Osteocyte (in vitro differentiated cells): ENCODE measurements at regions not wholly inside any gene's neighbourhood (a gene's known extent, or its start where the extent isn't known, plus 50 kb on each side); places are given as distances from the start of the nearest gene placed in this dataset.

Experiments
- DNase-seq: peaks from one replicate; pipeline ENCODE4 v3.0.0; 2021; ENCODE audit warnings: mixed read lengths; ENCODE audit not compliant: unreplicated experiment; ENCODE audit errors: extremely low spot score
- H3K27ac Mint-ChIP-seq: one replicate; pipeline ENCODE4 v1.8.0; 2021; ENCODE audit warnings: mild to moderate bottlenecking, mixed read lengths; ENCODE audit not compliant: unreplicated experiment
- H3K27me3 Mint-ChIP-seq: one replicate; pipeline ENCODE4 v1.8.0; 2021; ENCODE audit warnings: mixed read lengths; ENCODE audit not compliant: unreplicated experiment
- H3K36me3 Mint-ChIP-seq: one replicate; pipeline ENCODE4 v1.8.0; 2021; ENCODE audit warnings: mixed read lengths; ENCODE audit not compliant: unreplicated experiment
- H3K4me1 Mint-ChIP-seq: one replicate; pipeline ENCODE4 v1.8.0; 2021; ENCODE audit warnings: mixed read lengths; ENCODE audit not compliant: unreplicated experiment
- H3K4me3 Mint-ChIP-seq: one replicate; pipeline ENCODE4 v1.8.0; 2021; ENCODE audit warnings: mild to moderate bottlenecking, moderate library complexity, mixed read lengths; ENCODE audit not compliant: unreplicated experiment
- H3K9me3 Mint-ChIP-seq: one replicate; pipeline ENCODE4 v1.8.0; 2021; ENCODE audit warnings: mixed read lengths; ENCODE audit not compliant: unreplicated experiment
- TF ChIP-seq, protein P1 (sequence below): fragments of 200-600 bp; sonication (generic); IDR thresholded peaks from 2 replicates; pipeline ENCODE4 v1.5.0; 2021; ENCODE audit warnings: antibody characterized with exemption, mild to moderate bottlenecking, moderate library complexity

- TF ChIP-seq, protein P1, sequence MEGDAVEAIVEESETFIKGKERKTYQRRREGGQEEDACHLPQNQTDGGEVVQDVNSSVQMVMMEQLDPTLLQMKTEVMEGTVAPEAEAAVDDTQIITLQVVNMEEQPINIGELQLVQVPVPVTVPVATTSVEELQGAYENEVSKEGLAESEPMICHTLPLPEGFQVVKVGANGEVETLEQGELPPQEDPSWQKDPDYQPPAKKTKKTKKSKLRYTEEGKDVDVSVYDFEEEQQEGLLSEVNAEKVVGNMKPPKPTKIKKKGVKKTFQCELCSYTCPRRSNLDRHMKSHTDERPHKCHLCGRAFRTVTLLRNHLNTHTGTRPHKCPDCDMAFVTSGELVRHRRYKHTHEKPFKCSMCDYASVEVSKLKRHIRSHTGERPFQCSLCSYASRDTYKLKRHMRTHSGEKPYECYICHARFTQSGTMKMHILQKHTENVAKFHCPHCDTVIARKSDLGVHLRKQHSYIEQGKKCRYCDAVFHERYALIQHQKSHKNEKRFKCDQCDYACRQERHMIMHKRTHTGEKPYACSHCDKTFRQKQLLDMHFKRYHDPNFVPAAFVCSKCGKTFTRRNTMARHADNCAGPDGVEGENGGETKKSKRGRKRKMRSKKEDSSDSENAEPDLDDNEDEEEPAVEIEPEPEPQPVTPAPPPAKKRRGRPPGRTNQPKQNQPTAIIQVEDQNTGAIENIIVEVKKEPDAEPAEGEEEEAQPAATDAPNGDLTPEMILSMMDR, result no peak
- Mint-ChIP-seq H3K27ac (no peak overlapping the region), H3K4me1 (no peaks in the 10 kb centered on the region), H3K4me3 (no peak overlapping the region), H3K9me3 (no peaks in the 10 kb centered on the region), H3K36me3 (no peaks in the 10 kb centered on the region), H3K27me3 (no peaks in the 10 kb centered on the region)
- DNase-seq, result no peak
Observed at GRCh38 chr3:168312984-168313383, 217.3 kb upstream of the GOLIM4 start.

DNA sequence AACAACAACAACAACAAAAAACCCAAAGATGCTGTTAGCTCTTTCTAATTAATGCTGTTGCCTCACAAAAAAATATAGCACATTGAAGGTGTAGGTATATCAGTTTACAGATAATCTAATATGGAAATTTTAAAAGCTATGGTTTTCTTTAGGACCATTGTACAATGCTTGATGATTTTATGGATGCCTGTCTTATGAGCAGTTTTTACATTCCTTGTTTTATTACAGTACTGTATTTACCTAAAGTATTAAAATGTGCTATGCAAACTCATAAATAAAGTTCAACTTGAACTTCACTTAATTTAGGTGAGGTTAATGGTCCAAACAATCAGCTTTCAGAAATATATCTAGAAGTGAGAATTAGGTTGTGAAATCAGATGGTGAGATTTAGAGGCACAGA lies 212.2 kb upstream of the GOLIM4 start:
- Mint-ChIP-seq H3K4me1 (no peaks in the 10 kb centered on the region), H3K27ac (no peak overlapping the region), H3K4me3 (no peak overlapping the region)

DNA sequence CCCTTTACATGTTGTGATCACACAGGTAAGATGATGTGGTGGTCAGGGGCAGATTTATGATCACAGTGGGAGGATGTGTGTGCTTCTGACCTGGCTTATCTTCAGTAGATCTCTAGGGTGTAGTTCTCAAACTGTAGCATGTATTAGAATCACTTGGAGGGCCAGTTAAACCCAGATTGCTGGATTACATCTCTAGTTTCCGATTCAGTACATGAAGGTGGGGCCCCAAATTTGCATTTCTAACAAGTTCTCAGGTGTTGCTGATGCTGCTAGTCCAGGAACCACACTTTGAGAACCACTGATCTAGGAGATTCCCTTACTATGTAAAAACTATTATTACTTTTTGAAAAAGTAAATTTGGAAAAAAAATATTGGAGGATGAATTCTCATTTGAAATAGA lies 199.3 kb upstream of the GOLIM4 start:
- H3K4me1 Mint-ChIP-seq, result no peaks in the 10 kb centered on the region
- no peak for DNase-seq
- H3K36me3 Mint-ChIP-seq, result no peaks in the 10 kb centered on the region
- no peak overlapping the region for H3K27ac Mint-ChIP-seq
- no peak overlapping the region for H3K4me3 Mint-ChIP-seq
- H3K27me3 Mint-ChIP-seq, result no peaks in the 10 kb centered on the region
- TF ChIP-seq, protein P1, result no peak
- H3K9me3 Mint-ChIP-seq, result peaks cover 8% of the 10 kb centered on the region

More for the DNA sequence above, 212.2 kb upstream of the GOLIM4 start:
- Mint-ChIP-seq H3K36me3 (no peaks in the 10 kb centered on the region), H3K9me3 (no peaks in the 10 kb centered on the region), H3K27me3 (no peaks in the 10 kb centered on the region)
- no peak for DNase-seq
- TF ChIP-seq, protein P1, result no peak

DNA sequence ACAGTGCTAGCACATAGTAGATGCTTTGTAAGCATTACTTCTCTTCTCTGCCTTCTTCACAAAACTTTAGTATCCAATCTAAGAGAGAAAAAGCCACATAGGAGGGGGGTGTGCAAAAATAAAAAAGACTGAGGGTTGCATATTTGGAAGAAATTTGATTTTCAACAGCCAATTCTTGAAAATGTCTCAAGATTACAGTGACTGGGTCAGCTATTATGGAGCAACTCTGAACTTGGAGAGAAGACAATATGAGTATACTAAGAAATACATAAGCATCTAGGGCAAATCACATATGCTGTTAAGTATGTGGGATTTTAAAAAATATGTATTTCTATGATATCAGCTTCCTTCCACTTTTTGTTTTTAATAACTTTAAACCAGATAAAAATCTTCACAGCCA lies 196.6 kb upstream of the GOLIM4 start:
- Mint-ChIP-seq H3K4me1 (no peaks in the 10 kb centered on the region), H3K9me3 (peaks cover under 1% of the 10 kb centered on the region), H3K36me3 (no peaks in the 10 kb centered on the region), H3K4me3 (no peak overlapping the region), H3K27me3 (no peaks in the 10 kb centered on the region), H3K27ac (no peak overlapping the region)
- DNase-seq, result no peak
- TF ChIP-seq, protein P1, result no peak

GRCh38 chr3:168289471-168290008 lies 193.8 kb upstream of the GOLIM4 start:
- H3K4me1 Mint-ChIP-seq, result no peaks in the 10 kb centered on the region
- no peak overlapping the region for H3K4me3 Mint-ChIP-seq
- H3K9me3 Mint-ChIP-seq, result no peaks in the 10 kb centered on the region
- no peaks in the 10 kb centered on the region for H3K27me3 Mint-ChIP-seq
- H3K27ac Mint-ChIP-seq, result no peak overlapping the region
- DNase-seq, result no peak
- no peaks in the 10 kb centered on the region for H3K36me3 Mint-ChIP-seq
- TF ChIP-seq, protein P1, result no peak
